ENCODE measurements at regions not wholly inside any gene's neighbourhood (a gene's known extent, or its start where the extent isn't known, plus 50 kb on each side); places are given as distances from the start of the nearest gene placed in this dataset.
"Not testable (repeated sequence)": the region's sequence is repeated elsewhere in the genome, so short reads cannot be mapped to it uniquely, and the experiment has no call there.

GRCh38 chr12:89832336-89832735 lies 123.7 kb upstream of the ATP2B1 start:
- DNase-seq, result no peak

- DNase-seq, result no peak
Observed at GRCh38 chr12:89831310-89832095, 122.9 kb upstream of the ATP2B1 start.

GRCh38 chr12:89829434-89829975 lies 120.9 kb upstream of the ATP2B1 start:
- no peak for DNase-seq

- DNase-seq, result no peak
Observed at GRCh38 chr12:89828575-89828974, 119.9 kb upstream of the ATP2B1 start.

GRCh38 chr12:89827592-89827991 lies 119.0 kb upstream of the ATP2B1 start:
- no peak for DNase-seq

- DNase-seq, result no peak
Observed at GRCh38 chr12:89826468-89826867, 117.8 kb upstream of the ATP2B1 start.

- DNase-seq, result no peak
Observed at GRCh38 chr12:89825591-89826449, 117.2 kb upstream of the ATP2B1 start.

- no peak for DNase-seq
Observed at GRCh38 chr12:89824822-89825221, 116.2 kb upstream of the ATP2B1 start.

GRCh38 chr12:89822992-89823391 lies 114.4 kb upstream of the ATP2B1 start:
- not testable (repeated sequence) for DNase-seq

- DNase-seq, result no peak
Observed at GRCh38 chr12:89821896-89822295, 113.3 kb upstream of the ATP2B1 start.

GRCh38 chr12:89817501-89818226 lies 109.0 kb upstream of the ATP2B1 start:
- no peak for DNase-seq

- no peak for DNase-seq
Observed at GRCh38 chr12:89815225-89815624, 106.6 kb upstream of the ATP2B1 start.

- no peak for DNase-seq
Observed at GRCh38 chr12:89803412-89803811, 94.8 kb upstream of the ATP2B1 start.

GRCh38 chr12:89801284-89801683 lies 92.6 kb upstream of the ATP2B1 start:
- DNase-seq, result no peak

- no peak for DNase-seq
Observed at GRCh38 chr12:89800435-89800834, 91.8 kb upstream of the ATP2B1 start.

GRCh38 chr12:89799316-89799715 lies 90.7 kb upstream of the ATP2B1 start:
- DNase-seq, result no peak

- DNase-seq, result no peak
Observed at GRCh38 chr12:89797436-89797835, 88.8 kb upstream of the ATP2B1 start.

GRCh38 chr12:89796798-89797382 lies 88.3 kb upstream of the ATP2B1 start:
- no peak for DNase-seq

GRCh38 chr12:89793946-89794345 lies 85.3 kb upstream of the ATP2B1 start:
- no peak for DNase-seq

GRCh38 chr12:89791286-89791685 lies 82.6 kb upstream of the ATP2B1 start:
- DNase-seq, result no peak

- peak; percentile 36 for DNase-seq
Observed at GRCh38 chr12:89789862-89790261, 81.2 kb upstream of the ATP2B1 start.

GRCh38 chr12:89787763-89788162 lies 79.1 kb upstream of the ATP2B1 start:
- no peak for DNase-seq

Data from GF-D8 (cell line).